Astrocyte of the cerebellum (primary cell): ENCODE measurements at regions not wholly inside any gene's neighbourhood (a gene's known extent, or its start where the extent isn't known, plus 50 kb on each side); places are given as distances from the start of the nearest gene placed in this dataset.

Experiments used
- DNase-seq: peaks from one replicate; pipeline ENCODE4 v3.0.0-alpha.2; 2011; ENCODE audit warnings: low read depth
- H3K4me3 ChIP-seq: 2 replicates; pipeline ENCODE4 v1.5.1; 2011; ENCODE audit warnings: mild to moderate bottlenecking, low read depth, low read length, moderate library complexity
- CTCF ChIP-seq: IDR thresholded peaks from 2 replicates; pipeline ENCODE4 v1.5.1; 2012; ENCODE audit warnings: low read length, low read depth, moderate library complexity, mild to moderate bottlenecking; ENCODE audit errors: missing control alignments
- in situ Hi-C: cut with HindIII; loops from 2 replicates; pipeline ENCODE4 v1.10.0; 2017; ENCODE audit warnings: low sequenced_read_pairs

DNA sequence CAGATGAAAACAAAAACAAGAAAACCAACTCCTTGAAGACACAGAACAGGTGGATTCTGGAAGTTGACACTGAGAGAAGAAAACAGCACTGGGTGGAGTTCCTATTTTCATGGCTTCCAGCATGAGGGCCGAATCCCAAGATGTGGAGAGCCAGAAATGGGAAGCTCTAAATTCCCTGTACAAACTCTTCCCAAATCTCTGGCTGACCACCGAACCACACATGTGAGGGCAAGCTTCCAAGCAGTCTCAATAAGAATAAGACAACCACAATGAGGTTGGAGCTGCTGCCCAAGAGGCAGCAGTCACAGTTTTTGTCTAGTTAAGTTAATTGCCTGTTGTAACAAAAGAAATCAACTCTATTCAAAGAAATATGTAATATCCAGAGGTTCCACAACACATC, 339.3 kb upstream of the SLC30A5 start:
- no peak for TF ChIP-seq CTCF
- H3K4me3 ChIP-seq: no peak overlapping the region
- in situ Hi-C loops: no loop called here
- no peak for DNase-seq

DNA sequence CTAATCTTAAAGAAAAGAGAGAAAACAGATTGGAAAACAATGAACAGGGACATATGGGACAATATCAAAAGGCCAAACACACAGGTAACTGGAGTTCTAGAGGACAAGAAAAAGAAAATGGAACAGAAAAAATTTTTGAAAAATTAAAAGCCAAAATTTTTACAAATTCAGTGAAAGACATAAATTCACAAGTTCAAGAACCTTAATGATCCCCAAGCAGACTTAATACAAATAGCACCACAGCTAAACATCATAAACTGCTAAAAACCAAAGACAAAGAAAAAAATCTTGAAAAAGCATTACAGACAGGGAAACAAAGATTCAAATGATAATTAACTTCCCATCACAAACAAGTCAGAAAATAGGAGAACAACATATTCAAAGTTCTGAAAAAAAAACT, 338.5 kb upstream of the SLC30A5 start:
- no peak for TF ChIP-seq CTCF
- in situ Hi-C loops: no loop called here
- no peak for DNase-seq

DNA sequence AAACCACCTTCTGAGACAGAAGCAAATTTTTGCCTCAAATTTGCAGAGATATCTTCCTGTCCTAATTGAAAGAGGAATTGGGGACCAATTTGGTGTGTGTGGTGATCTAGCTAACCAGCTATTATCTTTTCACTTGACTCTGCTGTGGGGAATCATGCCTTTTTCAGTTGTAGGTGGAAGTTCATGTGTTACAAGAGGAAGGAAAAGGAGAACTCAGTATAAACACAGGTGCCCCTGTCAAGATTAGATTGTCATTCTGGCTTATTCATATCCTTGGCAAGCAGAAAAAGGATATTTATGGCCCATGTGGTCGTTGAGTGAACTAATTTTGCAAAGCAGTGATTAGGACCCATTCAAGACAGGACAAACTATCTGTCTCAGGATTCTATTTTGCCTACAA, 336.8 kb upstream of the SLC30A5 start:
- H3K4me3 ChIP-seq: no peak overlapping the region
- in situ Hi-C loops: no loop called here
- DNase-seq: no peak
- no peak for TF ChIP-seq CTCF

More for the DNA sequence above, 338.5 kb upstream of the SLC30A5 start:
- H3K4me3 ChIP-seq: no peak overlapping the region

- no peak for DNase-seq
- in situ Hi-C loops: no loop called here
- TF ChIP-seq CTCF: no peak
- H3K4me3 ChIP-seq: no peak overlapping the region
Measured at GRCh38 chr5:68757626-68758212, 336.1 kb upstream of the SLC30A5 start.

- in situ Hi-C loops: no loop called here
- H3K4me3 ChIP-seq: no peak overlapping the region
- DNase-seq: no peak
- TF ChIP-seq CTCF: no peak
Measured at GRCh38 chr5:68759593-68759992, 334.2 kb upstream of the SLC30A5 start.

DNA sequence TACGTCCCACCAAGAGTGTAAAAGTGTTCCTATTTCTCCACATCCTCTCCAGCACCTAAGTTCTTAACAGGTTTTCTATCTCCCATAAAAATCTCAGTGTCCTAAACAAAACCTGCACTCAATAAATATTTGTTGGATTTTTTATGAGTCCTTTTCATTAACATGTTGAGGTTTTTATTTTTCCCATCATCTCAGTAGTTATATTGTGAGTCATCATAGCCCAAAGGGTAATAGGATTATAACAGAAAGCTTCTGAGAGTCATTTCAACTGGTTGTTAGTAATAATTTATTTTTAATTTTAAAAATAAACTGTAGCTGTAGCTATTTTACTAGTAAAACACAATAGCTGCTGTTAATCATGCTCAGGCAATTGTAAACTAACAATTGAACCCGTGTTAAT, 331.6 kb upstream of the SLC30A5 start:
- in situ Hi-C loops: no loop called here
- H3K4me3 ChIP-seq: no peak overlapping the region
- TF ChIP-seq CTCF: no peak
- no peak for DNase-seq
